KMS-11 (cell line): ENCODE measurements at regions not wholly inside any gene's neighbourhood (a gene's known extent, or its start where the extent isn't known, plus 50 kb on each side); places are given as distances from the start of the nearest gene placed in this dataset.
A peak's percentile ranks its signal among the peaks of the same experiment; 100 is the strongest.

Experiments used
- H2AFZ ChIP-seq: fragments of 200-600 bp; sonication (generic); 2 replicates; pipeline ENCODE4 v1.6.1; 2016; ENCODE audit warnings: antibody characterized with exemption, mixed run types, low read depth
- H3K27ac ChIP-seq: fragments of 200-600 bp; sonication (generic); 2 replicates; pipeline ENCODE4 v1.6.1; 2016; ENCODE audit warnings: mild to moderate bottlenecking, mixed run types
- H3K27me3 ChIP-seq: fragments of 200-600 bp; sonication (generic); 2 replicates; pipeline ENCODE4 v1.6.1; 2017; ENCODE audit warnings: mild to moderate bottlenecking, low read depth, mixed run types, moderate library complexity; ENCODE audit not compliant: insufficient read depth
- H3K36me3 ChIP-seq: fragments of 200-600 bp; sonication (generic); 2 replicates; pipeline ENCODE4 v1.6.1; 2017; ENCODE audit warnings: mild to moderate bottlenecking, mixed run types; ENCODE audit not compliant: insufficient read depth
- H3K4me1 ChIP-seq: fragments of 200-600 bp; sonication (generic); 2 replicates; pipeline ENCODE4 v1.6.1; 2016; ENCODE audit warnings: mild to moderate bottlenecking, low read depth, mixed run types; ENCODE audit not compliant: poor library complexity, severe bottlenecking
- H3K4me2 ChIP-seq: fragments of 200-600 bp; sonication (generic); 2 replicates; pipeline ENCODE4 v1.7.0; 2016; ENCODE audit warnings: mild to moderate bottlenecking, mixed run types
- H3K4me3 ChIP-seq: fragments of 200-600 bp; sonication (generic); IDR thresholded peaks from 2 replicates; pipeline ENCODE4 v1.6.1; 2017; ENCODE audit warnings: low read depth, low read length, mixed read lengths; ENCODE audit not compliant: insufficient read depth
- H3K79me2 ChIP-seq: fragments of 200-600 bp; sonication (generic); 2 replicates; pipeline ENCODE4 v1.6.1; 2016; ENCODE audit warnings: low read depth, mixed run types; ENCODE audit not compliant: insufficient read depth
- H3K9ac ChIP-seq: fragments of 200-600 bp; sonication (generic); 2 replicates; pipeline ENCODE4 v1.6.1; 2016; ENCODE audit warnings: mild to moderate bottlenecking, mixed run types
- H4K20me1 ChIP-seq: fragments of 200-600 bp; sonication (generic); 2 replicates; pipeline ENCODE4 v1.6.1; 2016; ENCODE audit warnings: mild to moderate bottlenecking, mixed run types; ENCODE audit not compliant: insufficient read depth
- TF ChIP-seq, protein P1 (sequence below): fragments of 200-600 bp; sonication (generic); conservative IDR thresholded peaks from 2 replicates; pipeline ENCODE4 v1.6.1; 2017; ENCODE audit warnings: low read depth, mild to moderate bottlenecking, antibody characterized with exemption, low read length, moderate library complexity, mixed read lengths

GRCh38 chrX:42869659-42870476 lies 91.9 kb upstream of the PPP1R2C start:
- Histone ChIP-seq H3K4me2 (peak overlapping the region; percentile 60), H3K4me1 (peaks cover 58% of the 10 kb centered on the region), H3K27ac (peak overlapping the region; percentile 42), H3K9ac (no peak overlapping the region), H4K20me1 (no peaks in the 10 kb centered on the region), H3K79me2 (no peaks in the 10 kb centered on the region), H2AFZ (no peak overlapping the region; the same call in 1 of the 2 replicates), H3K36me3 (no peaks in the 10 kb centered on the region), H3K27me3 (no peaks in the 10 kb centered on the region), H3K4me3 (no peak overlapping the region)
- TF ChIP-seq, protein P1, sequence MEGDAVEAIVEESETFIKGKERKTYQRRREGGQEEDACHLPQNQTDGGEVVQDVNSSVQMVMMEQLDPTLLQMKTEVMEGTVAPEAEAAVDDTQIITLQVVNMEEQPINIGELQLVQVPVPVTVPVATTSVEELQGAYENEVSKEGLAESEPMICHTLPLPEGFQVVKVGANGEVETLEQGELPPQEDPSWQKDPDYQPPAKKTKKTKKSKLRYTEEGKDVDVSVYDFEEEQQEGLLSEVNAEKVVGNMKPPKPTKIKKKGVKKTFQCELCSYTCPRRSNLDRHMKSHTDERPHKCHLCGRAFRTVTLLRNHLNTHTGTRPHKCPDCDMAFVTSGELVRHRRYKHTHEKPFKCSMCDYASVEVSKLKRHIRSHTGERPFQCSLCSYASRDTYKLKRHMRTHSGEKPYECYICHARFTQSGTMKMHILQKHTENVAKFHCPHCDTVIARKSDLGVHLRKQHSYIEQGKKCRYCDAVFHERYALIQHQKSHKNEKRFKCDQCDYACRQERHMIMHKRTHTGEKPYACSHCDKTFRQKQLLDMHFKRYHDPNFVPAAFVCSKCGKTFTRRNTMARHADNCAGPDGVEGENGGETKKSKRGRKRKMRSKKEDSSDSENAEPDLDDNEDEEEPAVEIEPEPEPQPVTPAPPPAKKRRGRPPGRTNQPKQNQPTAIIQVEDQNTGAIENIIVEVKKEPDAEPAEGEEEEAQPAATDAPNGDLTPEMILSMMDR = no peak

- Histone ChIP-seq H3K9ac (no peak overlapping the region), H3K4me1 (no peaks in the 10 kb centered on the region), H3K27ac (no peak overlapping the region), H4K20me1 (no peaks in the 10 kb centered on the region), H3K27me3 (no peaks in the 10 kb centered on the region), H3K4me3 (no peak overlapping the region), H3K79me2 (no peaks in the 10 kb centered on the region), H3K36me3 (no peaks in the 10 kb centered on the region), H3K4me2 (no peak overlapping the region), H2AFZ (no peak overlapping the region)
- TF ChIP-seq, protein P1 = no peak
These were observed 108.6 kb upstream of the PPP1R2C start for GRCh38 chrX:42886519-42886918.

GRCh38 chrX:42900947-42901346 lies 123.0 kb upstream of the PPP1R2C start:
- no peak overlapping the region for H3K4me2 ChIP-seq
- H3K9ac ChIP-seq = no peak overlapping the region
- no peak overlapping the region for H3K4me3 ChIP-seq
- H3K4me1 ChIP-seq = peaks cover 14% of the 10 kb centered on the region
- no peaks in the 10 kb centered on the region for H3K27me3 ChIP-seq
- TF ChIP-seq, protein P1 = no peak
- H4K20me1 ChIP-seq = no peaks in the 10 kb centered on the region
- no peaks in the 10 kb centered on the region for H3K79me2 ChIP-seq
- H2AFZ ChIP-seq = no peak overlapping the region
- no peaks in the 10 kb centered on the region for H3K36me3 ChIP-seq
- H3K27ac ChIP-seq = no peak overlapping the region

GRCh38 chrX:42902513-42902912 lies 124.5 kb upstream of the PPP1R2C start:
- Histone ChIP-seq H3K27me3 (no peaks in the 10 kb centered on the region), H3K4me3 (no peak overlapping the region), H2AFZ (no peak overlapping the region), H3K9ac (no peak overlapping the region), H3K4me2 (no peak overlapping the region), H3K27ac (no peak overlapping the region), H4K20me1 (no peaks in the 10 kb centered on the region), H3K4me1 (peaks cover 14% of the 10 kb centered on the region), H3K79me2 (no peaks in the 10 kb centered on the region), H3K36me3 (no peaks in the 10 kb centered on the region)
- TF ChIP-seq, protein P1 = no peak
